ENCODE measurements at regions not wholly inside any gene's neighbourhood (a gene's known extent, or its start where the extent isn't known, plus 50 kb on each side); places are given as distances from the start of the nearest gene placed in this dataset.

DNA sequence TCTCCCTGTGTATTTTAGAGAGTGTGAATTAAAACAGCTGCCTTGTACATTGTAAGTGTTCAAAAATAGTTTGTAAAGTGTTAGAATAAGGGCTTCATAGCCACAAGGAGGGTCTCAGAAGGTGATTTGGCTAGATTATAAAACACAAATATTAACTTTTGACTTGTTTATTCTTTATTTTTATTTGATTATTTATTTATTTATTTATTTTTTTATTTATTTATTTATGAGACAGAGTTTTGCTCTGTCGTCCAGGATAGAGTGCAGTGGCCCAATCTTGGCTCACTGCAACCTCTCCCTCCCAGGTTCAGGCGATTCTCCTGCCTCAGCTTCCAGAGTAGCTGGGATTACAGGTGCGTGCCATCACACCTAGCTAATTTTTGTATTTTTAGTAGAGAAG, 111.5 kb upstream of the RBFOX1 start:
- TF ChIP-seq, protein P1, sequence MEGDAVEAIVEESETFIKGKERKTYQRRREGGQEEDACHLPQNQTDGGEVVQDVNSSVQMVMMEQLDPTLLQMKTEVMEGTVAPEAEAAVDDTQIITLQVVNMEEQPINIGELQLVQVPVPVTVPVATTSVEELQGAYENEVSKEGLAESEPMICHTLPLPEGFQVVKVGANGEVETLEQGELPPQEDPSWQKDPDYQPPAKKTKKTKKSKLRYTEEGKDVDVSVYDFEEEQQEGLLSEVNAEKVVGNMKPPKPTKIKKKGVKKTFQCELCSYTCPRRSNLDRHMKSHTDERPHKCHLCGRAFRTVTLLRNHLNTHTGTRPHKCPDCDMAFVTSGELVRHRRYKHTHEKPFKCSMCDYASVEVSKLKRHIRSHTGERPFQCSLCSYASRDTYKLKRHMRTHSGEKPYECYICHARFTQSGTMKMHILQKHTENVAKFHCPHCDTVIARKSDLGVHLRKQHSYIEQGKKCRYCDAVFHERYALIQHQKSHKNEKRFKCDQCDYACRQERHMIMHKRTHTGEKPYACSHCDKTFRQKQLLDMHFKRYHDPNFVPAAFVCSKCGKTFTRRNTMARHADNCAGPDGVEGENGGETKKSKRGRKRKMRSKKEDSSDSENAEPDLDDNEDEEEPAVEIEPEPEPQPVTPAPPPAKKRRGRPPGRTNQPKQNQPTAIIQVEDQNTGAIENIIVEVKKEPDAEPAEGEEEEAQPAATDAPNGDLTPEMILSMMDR (conservative IDR thresholded peaks at IDR 0.05; ENCODE audit: low read depth, low read length), result no peak
- DNase-seq (ENCODE audit: low read depth), result no peak
- H3K4me3 ChIP-seq (ENCODE audit: low read depth, low read length), result no peak overlapping the region

GRCh38 chr16:7218936-7219335, 113.7 kb upstream of the RBFOX1 start:
- TF ChIP-seq, protein P1 (conservative IDR thresholded peaks at IDR 0.05; ENCODE audit: low read depth, low read length), result no peak
- no peak overlapping the region for H3K4me3 ChIP-seq (ENCODE audit: low read depth, low read length)
- no peak for DNase-seq (ENCODE audit: low read depth)

- no peak overlapping the region for H3K4me3 ChIP-seq (ENCODE audit: low read depth, low read length)
- TF ChIP-seq, protein P1 (conservative IDR thresholded peaks at IDR 0.05; ENCODE audit: low read depth, low read length), result no peak
- DNase-seq (ENCODE audit: low read depth), result no peak
These were observed 114.8 kb upstream of the RBFOX1 start for GRCh38 chr16:7217797-7218196.

DNA sequence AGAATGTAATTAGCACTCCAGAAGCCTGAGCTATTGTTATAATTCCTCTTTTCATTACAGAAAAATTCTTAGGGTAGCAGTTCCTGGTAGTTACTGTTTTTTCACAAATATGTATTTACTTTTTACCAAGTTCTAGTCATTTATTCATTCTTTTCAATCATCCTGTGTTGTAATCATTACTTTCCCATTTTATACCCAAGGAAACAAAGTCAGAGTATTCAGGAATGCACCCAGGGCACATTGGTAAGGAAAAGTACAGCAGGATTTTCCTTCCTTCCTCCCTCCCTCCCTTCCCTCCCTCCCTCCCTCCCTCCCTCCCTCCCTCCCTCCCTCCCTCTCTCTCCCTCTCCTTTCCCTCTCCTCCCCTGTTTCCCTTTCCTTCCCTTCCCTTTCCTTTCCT, 115.9 kb upstream of the RBFOX1 start:
- TF ChIP-seq, protein P1 (conservative IDR thresholded peaks at IDR 0.05; ENCODE audit: low read depth, low read length), result no peak
- DNase-seq (ENCODE audit: low read depth), result no peak
- H3K4me3 ChIP-seq (ENCODE audit: low read depth, low read length), result no peak overlapping the region

GRCh38 chr16:7211781-7212180, 120.9 kb upstream of the RBFOX1 start:
- no peak overlapping the region for H3K4me3 ChIP-seq (ENCODE audit: low read depth, low read length)
- TF ChIP-seq, protein P1 (conservative IDR thresholded peaks at IDR 0.05; ENCODE audit: low read depth, low read length), result no peak
- DNase-seq (ENCODE audit: low read depth), result no peak

GRCh38 chr16:7209598-7209997, 123.0 kb upstream of the RBFOX1 start:
- no peak for DNase-seq (ENCODE audit: low read depth)
- no peak overlapping the region for H3K4me3 ChIP-seq (ENCODE audit: low read depth, low read length)
- TF ChIP-seq, protein P1 (conservative IDR thresholded peaks at IDR 0.05; ENCODE audit: low read depth, low read length), result no peak

DNA sequence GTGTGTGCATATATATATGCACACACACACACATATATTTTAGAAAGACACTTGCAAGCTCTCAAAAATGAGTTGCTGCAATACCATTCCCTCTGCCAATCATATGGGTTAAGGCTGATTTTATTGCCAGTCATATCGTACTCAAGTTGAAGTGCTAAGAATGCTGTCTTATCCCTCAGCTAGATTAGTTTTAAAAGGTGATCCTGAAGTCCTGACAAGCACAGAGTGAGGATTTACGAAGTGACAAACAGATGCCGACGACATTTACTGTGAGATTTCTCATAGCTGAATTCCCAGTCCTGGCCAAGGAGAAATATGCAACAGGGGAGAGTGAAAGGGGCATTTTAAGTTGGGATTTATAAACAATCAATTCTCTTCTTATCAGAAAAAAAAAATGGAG, 126.2 kb upstream of the RBFOX1 start:
- no peak for DNase-seq (ENCODE audit: low read depth)
- TF ChIP-seq, protein P1 (conservative IDR thresholded peaks at IDR 0.05; ENCODE audit: low read depth, low read length), result no peak

More for the DNA sequence above, 126.2 kb upstream of the RBFOX1 start:
- H3K4me3 ChIP-seq (ENCODE audit: low read depth, low read length), result no peak overlapping the region
